B cell (primary cell): ENCODE measurements at regions not wholly inside any gene's neighbourhood (a gene's known extent, or its start where the extent isn't known, plus 50 kb on each side); places are given as distances from the start of the nearest gene placed in this dataset.

Experiments
- CTCF ChIP-seq: fragments of 200-600 bp; IDR thresholded peaks from one replicate; pipeline ENCODE4 v1.8.0; 2022; ENCODE audit warnings: antibody characterized with exemption, mild to moderate bottlenecking
- EZH2 ChIP-seq: IDR thresholded peaks from 2 replicates; pipeline ENCODE4 v1.6.1; 2012; ENCODE audit warnings: borderline replicate concordance, low read depth, mild to moderate bottlenecking, moderate library complexity, low read length; ENCODE audit not compliant: insufficient read depth, poor library complexity, severe bottlenecking

GRCh38 chrX:137198040-137198439, 164.2 kb upstream of the GPR101 start:
- TF ChIP-seq CTCF (no peak), EZH2 (no peak)
